ENCODE measurements at regions not wholly inside any gene's neighbourhood (a gene's known extent, or its start where the extent isn't known, plus 50 kb on each side); places are given as distances from the start of the nearest gene placed in this dataset.

- TF ChIP-seq CTCF (IDR thresholded peaks at IDR 0.05) = no peak
- TF ChIP-seq POLR2A (IDR thresholded peaks at IDR 0.05) = no peak
- Histone ChIP-seq H3K27me3 (no peaks in the 10 kb centered on the region), H3K9me3 (replicated peaks in 1 of 3) (no peaks in the 10 kb centered on the region), H3K4me1 (replicated peaks in 1 of 2) (peaks cover 0 to under 1% of the 10 kb centered on the region in 2 donors), H3K27ac (no peak overlapping the region), H3K36me3 (replicated peaks in 1 of 2) (no peaks in the 10 kb centered on the region), H3K4me3 (no peak overlapping the region)
- WGBS, 4 donors = 88 to 97% (median 93%) methylated on average over 18 to 28 of the region's 28 CpGs
- intact Hi-C loops (cut with DNase I) = no loop called here
- no peak for DNase-seq
Measured at GRCh38 chr16:88326611-88327485, 55.9 kb upstream of the ZNF469 start.

GRCh38 chr16:88327561-88328312, 55.0 kb upstream of the ZNF469 start:
- Histone ChIP-seq H3K27ac (no peak overlapping the region), H3K4me1 (replicated peaks in 1 of 2) (peaks cover 0 to 8% of the 10 kb centered on the region in 2 donors), H3K27me3 (no peaks in the 10 kb centered on the region), H3K9me3 (replicated peaks in 1 of 3) (no peaks in the 10 kb centered on the region), H3K4me3 (no peak overlapping the region), H3K36me3 (replicated peaks in 1 of 2) (no peaks in the 10 kb centered on the region)
- TF ChIP-seq POLR2A (IDR thresholded peaks at IDR 0.05) (no peak), CTCF (IDR thresholded peaks at IDR 0.05) (no peak)
- DNase-seq = no peak
- intact Hi-C loops (cut with DNase I) = no loop called here
- 87 to 94% (median 90%) methylated on average over 15 to 36 of the region's 36 CpGs for WGBS, 4 donors

- TF ChIP-seq POLR2A (IDR thresholded peaks at IDR 0.05) = no peak
- no peak for TF ChIP-seq CTCF (IDR thresholded peaks at IDR 0.05)
- Histone ChIP-seq H3K27ac (no peak overlapping the region), H3K4me1 (replicated peaks in 1 of 2) (peaks cover 0 to 8% of the 10 kb centered on the region in 2 donors), H3K27me3 (no peaks in the 10 kb centered on the region), H3K4me3 (no peak overlapping the region), H3K9me3 (replicated peaks in 1 of 3) (no peaks in the 10 kb centered on the region), H3K36me3 (replicated peaks in 1 of 2) (no peaks in the 10 kb centered on the region)
- 89 to 93% (median 91%) methylated on average over 13 to 22 of the region's 22 CpGs for WGBS, 4 donors
- no peak for DNase-seq
- intact Hi-C loops (cut with DNase I) = no loop called here
Measured at GRCh38 chr16:88328313-88328980, 54.3 kb upstream of the ZNF469 start.

All from adrenal gland (tissue), 9 donors.